Activated CD4-positive, alpha-beta T cell treated with anti-CD3 and anti-CD28 coated beads for 24 hours (primary cell): ENCODE measurements at regions not wholly inside any gene's neighbourhood (a gene's known extent, or its start where the extent isn't known, plus 50 kb on each side); places are given as distances from the start of the nearest gene placed in this dataset.

Source experiments
- DNase-seq, 2 donors: peaks; one replicate each; pipeline ENCODE4 v3.0.0-alpha.2; 2020; ENCODE audit warnings: low read depth in 2 of 2

GRCh38 chr12:116483959-116484750 lies 75.0 kb upstream of the MAP1LC3B2 start:
- no peak for DNase-seq

GRCh38 chr12:116484807-116485206 lies 74.4 kb upstream of the MAP1LC3B2 start:
- DNase-seq = no peak

GRCh38 chr12:116489116-116489515 lies 70.1 kb upstream of the MAP1LC3B2 start:
- no peak for DNase-seq

- DNase-seq = no peak
Observed at GRCh38 chr12:116490471-116490870, 68.7 kb upstream of the MAP1LC3B2 start.

DNA sequence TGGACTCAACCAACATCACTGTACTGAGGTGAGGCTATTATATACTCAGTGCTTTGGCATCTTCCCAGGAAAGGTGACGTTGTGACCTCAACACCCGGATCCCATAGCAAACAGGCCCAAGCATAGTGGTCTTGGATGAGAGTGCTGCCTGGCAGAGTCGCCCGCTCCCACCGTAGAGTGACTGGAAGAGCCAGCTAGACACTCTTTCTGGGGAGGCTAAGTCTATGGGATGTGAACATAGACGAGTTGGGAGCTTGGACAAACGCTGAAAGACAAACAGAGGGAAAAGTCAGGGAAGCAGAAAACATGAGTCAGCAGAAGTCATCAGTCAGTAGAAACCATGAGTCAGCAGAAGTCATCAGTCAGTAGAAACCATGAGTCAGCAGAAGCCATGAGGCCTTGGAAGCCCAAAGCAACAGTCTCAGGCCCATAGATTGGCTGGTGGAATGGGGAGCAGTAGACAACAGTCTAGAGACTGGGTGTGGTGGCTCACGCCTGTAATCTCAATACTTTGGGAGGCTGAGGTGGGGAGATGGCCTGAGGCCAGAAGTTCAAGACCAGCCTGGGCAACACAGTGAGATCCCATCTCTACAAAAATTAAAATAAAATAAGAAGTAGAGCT lies 66.4 kb upstream of the MAP1LC3B2 start:
- no peak for DNase-seq

DNA sequence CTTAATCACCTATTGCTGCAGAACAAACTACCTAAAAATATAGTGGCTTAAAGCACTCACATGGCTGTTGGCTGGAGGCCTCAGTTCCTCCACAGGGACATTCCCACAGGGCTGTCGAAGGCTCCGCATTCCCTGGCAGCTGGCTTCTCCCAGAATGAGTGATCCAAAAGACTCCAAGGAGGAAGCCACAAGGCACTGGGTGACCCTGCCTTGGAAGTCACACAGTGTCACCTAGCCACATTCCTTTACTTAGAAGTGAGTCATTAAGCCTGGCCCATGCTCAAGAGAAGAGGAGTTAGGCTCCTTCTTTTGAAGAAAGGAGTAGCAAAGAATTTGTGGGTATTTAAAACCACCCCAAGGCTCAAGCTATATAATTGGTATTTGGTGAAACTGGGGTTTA lies 63.9 kb upstream of the MAP1LC3B2 start:
- DNase-seq = no peak

DNA sequence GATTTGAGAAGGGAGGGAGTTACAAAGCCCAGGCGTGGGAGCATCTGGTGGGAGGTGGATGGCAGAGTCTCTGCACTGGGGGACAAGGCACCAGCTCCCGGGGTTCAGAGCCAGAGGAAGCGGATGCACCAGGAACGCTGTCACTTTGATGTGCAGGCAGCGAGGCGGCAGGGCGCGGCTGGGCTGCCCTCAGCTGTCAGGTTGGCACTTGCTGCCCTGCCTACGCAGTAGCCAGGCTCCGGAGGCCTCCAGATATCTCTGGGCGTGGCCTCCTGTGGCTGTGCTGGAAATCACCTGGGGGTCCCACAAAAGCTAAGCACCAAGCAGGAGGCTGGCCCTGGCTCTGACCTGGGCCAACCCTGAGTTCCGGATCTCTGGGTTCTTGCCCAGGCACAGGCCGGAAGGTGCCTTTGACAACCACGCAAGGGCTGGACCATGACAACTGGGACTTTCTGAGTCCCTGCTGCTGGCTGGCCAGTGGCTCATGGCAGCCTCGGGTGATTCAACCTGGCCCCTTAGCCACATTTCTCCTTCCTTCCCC lies 62.1 kb upstream of the MAP1LC3B2 start:
- DNase-seq = no peak

DNA sequence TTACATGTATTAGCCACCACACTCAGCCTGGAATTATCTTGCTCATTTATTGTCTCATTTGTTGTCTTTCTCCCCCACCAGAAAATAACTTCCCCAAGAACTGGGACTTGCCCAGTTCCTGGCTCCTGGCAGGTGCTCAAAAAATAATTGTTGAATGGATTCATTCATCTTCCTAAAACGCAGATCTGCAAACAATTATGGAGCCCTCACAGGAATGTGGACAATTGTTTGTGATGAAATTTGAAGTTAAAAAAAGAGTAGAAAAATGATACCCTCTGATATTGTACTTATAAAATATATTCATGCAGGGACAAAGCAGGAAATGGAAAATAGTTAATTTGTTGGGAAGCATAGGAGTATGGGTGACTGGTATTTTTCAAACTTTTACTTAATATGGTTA lies 60.7 kb upstream of the MAP1LC3B2 start:
- DNase-seq = no peak

- DNase-seq = no peak
Observed at GRCh38 chr12:116502141-116502725, 56.9 kb upstream of the MAP1LC3B2 start.

- DNase-seq = no peak
Observed at GRCh38 chr12:116502989-116503496, 56.1 kb upstream of the MAP1LC3B2 start.

- no peak for DNase-seq
Observed at GRCh38 chr12:116504438-116504837, 54.7 kb upstream of the MAP1LC3B2 start.

DNA sequence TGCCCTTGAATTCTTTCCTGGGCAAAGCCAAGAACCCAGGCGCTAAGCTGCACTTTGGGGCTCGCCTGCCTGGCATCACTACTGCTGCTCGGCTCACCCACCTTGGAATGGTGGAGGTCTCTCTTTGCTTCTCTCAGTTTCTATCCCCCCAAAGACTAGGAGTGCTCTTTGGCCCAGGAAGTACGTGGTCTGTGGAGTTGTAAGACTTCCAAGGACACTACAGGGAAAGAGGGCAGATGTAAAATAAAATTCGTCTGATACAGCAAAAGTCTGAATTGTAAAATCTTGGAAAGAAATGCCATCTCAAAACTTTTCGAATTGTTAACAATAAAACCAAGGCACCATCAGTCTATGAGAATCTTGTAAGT lies 52.5 kb upstream of the MAP1LC3B2 start:
- DNase-seq = no peak

GRCh38 chr12:116508145-116509121 lies 50.7 kb upstream of the MAP1LC3B2 start:
- DNase-seq = peak in 1 of 2 donors; percentile 25
